ENCODE measurements at regions not wholly inside any gene's neighbourhood (a gene's known extent, or its start where the extent isn't known, plus 50 kb on each side); places are given as distances from the start of the nearest gene placed in this dataset.

- H3K4me1 ChIP-seq (replicated peaks in 1 of 2; ENCODE audit: control insufficient read depth in 2 of 2, insufficient read depth in 2 of 2, low read length in 2 of 2): no peaks in the 10 kb centered on the region
- ChIA-PET CTCF (ENCODE audit: low intra/inter-chr PET ratio) (no interaction called here), POLR2A (interaction anchor here (0.6 kb wide), 1 partner anchor 337 kb away, joined by 3 read pairs; no protein-coding TSS in a partner anchor)
- H3K4me2 ChIP-seq (ENCODE audit: insufficient read depth, low read length): no peak overlapping the region
- H4K20me1 ChIP-seq (replicated peaks; ENCODE audit: control insufficient read depth, insufficient read depth, low read length): no peaks in the 10 kb centered on the region
- no peaks in the 10 kb centered on the region for H3K79me2 ChIP-seq (ENCODE audit: control insufficient read depth, insufficient read depth, low read length)
- no peak for ATAC-seq
- H3K27me3 ChIP-seq (ENCODE audit: control insufficient read depth in 2 of 2, insufficient read depth in 2 of 2, low read length in 2 of 2): peaks cover 13 to 52% of the 10 kb centered on the region in 2 experiments; a peak in 3 of 5 replicates
- intact Hi-C loops (cut with micrococcal nuclease) (no loop called here), in situ Hi-C loops (cut with MboI) (no loop called here)
- no peak overlapping the region for H3K4me3 ChIP-seq
- no peak overlapping the region for H2AFZ ChIP-seq (ENCODE audit: low read depth, low read length)
- no peak for DNase-seq (ENCODE audit: extremely low read depth in 1 of 4, low spot score in 3 of 4)
- no peaks in the 10 kb centered on the region for H3K9me3 ChIP-seq (replicated peaks; ENCODE audit: control insufficient read depth, insufficient read depth, low read depth, low read length)
- BruUV-seq (replicated peaks): no TSS peak
- H3K9me1 ChIP-seq (ENCODE audit: control insufficient read depth, insufficient read depth, low read length): no peaks in the 10 kb centered on the region
- no peak for FAIRE-seq
- TF ChIP-seq DPF2 (IDR thresholded peaks at IDR 0.05) (no peak), NCOA6 (IDR thresholded peaks at IDR 0.05) (no peak), HNRNPH1 (optimal IDR thresholded peaks at IDR 0.05; ENCODE audit: low read depth, low read length) (no peak), NFIC (IDR thresholded peaks at IDR 0.05) (no peak), SREBF2 (CRISPR knock-in tag; IDR thresholded peaks at IDR 0.05) (no peak), NFYB (IDR thresholded peaks at IDR 0.05; ENCODE audit: extremely low read depth, insufficient read length) (no peak), EP400 (IDR thresholded peaks at IDR 0.05) (no peak), ZNF263 (CRISPR knock-in tag; IDR thresholded peaks at IDR 0.05; ENCODE audit: borderline replicate concordance) (no peak), BRD4 (IDR thresholded peaks at IDR 0.05) (no peak), ZNF699 (CRISPR knock-in tag; IDR thresholded peaks at IDR 0.05; ENCODE audit: insufficient replicate concordance) (no peak)
- no peaks in the 10 kb centered on the region for H3K36me3 ChIP-seq (ENCODE audit: control insufficient read depth, insufficient read depth, low read length)
- no peak overlapping the region for H3K27ac ChIP-seq (ENCODE audit: extremely low read depth, low read depth, low read length)
- H3K9ac ChIP-seq (ENCODE audit: insufficient read depth in 1 of 2, low read depth in 2 of 2, low read length in 2 of 2): no peak overlapping the region
- WGBS (ENCODE audit: insufficient coverage, low coverage, missing lambda C conversion rate): 2% methylated on average over 4 of the region's 4 CpGs
These were observed 521.8 kb upstream of the ID2 start for GRCh38 chr2:8159966-8160603.

Data from K562 (cell line).